GM21723 (cell line): ENCODE measurements at regions not wholly inside any gene's neighbourhood (a gene's known extent, or its start where the extent isn't known, plus 50 kb on each side); places are given as distances from the start of the nearest gene placed in this dataset.
"Not testable (repeated sequence)": the region's sequence is repeated elsewhere in the genome, so short reads cannot be mapped to it uniquely, and the experiment has no call there.

ENCODE experiments used
- ATAC-seq: cut with Tn5 transposase; IDR thresholded peaks from one replicate; pipeline ENCODE4 v1.9.1; 2021; ENCODE audit warnings: mild to moderate bottlenecking, moderate library complexity; ENCODE audit not compliant: unreplicated experiment

- ATAC-seq: no peak
These were observed 433.3 kb upstream of the ID2 start for GRCh38 chr2:8248623-8248957.

GRCh38 chr2:8249141-8249540 is 432.7 kb upstream of the ID2 start:
- no peak for ATAC-seq

GRCh38 chr2:8249769-8250168 is 432.1 kb upstream of the ID2 start:
- ATAC-seq: no peak

GRCh38 chr2:8250290-8250689 is 431.6 kb upstream of the ID2 start:
- not testable (repeated sequence) for ATAC-seq

GRCh38 chr2:8251291-8251690 is 430.6 kb upstream of the ID2 start:
- no peak for ATAC-seq

- no peak for ATAC-seq
These were observed 430.0 kb upstream of the ID2 start for GRCh38 chr2:8251856-8252255.

GRCh38 chr2:8252997-8253694 is 428.7 kb upstream of the ID2 start:
- peak; percentile 93 for ATAC-seq

- ATAC-seq: no peak
These were observed 428.1 kb upstream of the ID2 start for GRCh38 chr2:8253781-8254180.

GRCh38 chr2:8254214-8254613 is 427.6 kb upstream of the ID2 start:
- not testable (repeated sequence) for ATAC-seq

- no peak for ATAC-seq
These were observed 426.9 kb upstream of the ID2 start for GRCh38 chr2:8254791-8255447.

GRCh38 chr2:8255448-8255800 is 426.4 kb upstream of the ID2 start:
- no peak for ATAC-seq

- ATAC-seq: no peak
These were observed 425.0 kb upstream of the ID2 start for GRCh38 chr2:8256905-8257304.

- no peak for ATAC-seq
These were observed 424.4 kb upstream of the ID2 start for GRCh38 chr2:8257502-8257901.

GRCh38 chr2:8258406-8258805 is 423.4 kb upstream of the ID2 start:
- ATAC-seq: no peak

- no peak for ATAC-seq
These were observed 422.6 kb upstream of the ID2 start for GRCh38 chr2:8259106-8259840.

- no peak for ATAC-seq
These were observed 422.0 kb upstream of the ID2 start for GRCh38 chr2:8259841-8260178.

GRCh38 chr2:8260213-8260612 is 421.6 kb upstream of the ID2 start:
- no peak for ATAC-seq

GRCh38 chr2:8263901-8264300 is 418.0 kb upstream of the ID2 start:
- no peak for ATAC-seq

GRCh38 chr2:8264981-8265380 is 416.9 kb upstream of the ID2 start:
- ATAC-seq: no peak

GRCh38 chr2:8265476-8266226 is 416.2 kb upstream of the ID2 start:
- no peak for ATAC-seq

- ATAC-seq: no peak
These were observed 415.3 kb upstream of the ID2 start for GRCh38 chr2:8266563-8266962.

- no peak for ATAC-seq
These were observed 414.8 kb upstream of the ID2 start for GRCh38 chr2:8267048-8267447.
